ENCODE measurements at regions not wholly inside any gene's neighbourhood (a gene's known extent, or its start where the extent isn't known, plus 50 kb on each side); places are given as distances from the start of the nearest gene placed in this dataset.

DNA sequence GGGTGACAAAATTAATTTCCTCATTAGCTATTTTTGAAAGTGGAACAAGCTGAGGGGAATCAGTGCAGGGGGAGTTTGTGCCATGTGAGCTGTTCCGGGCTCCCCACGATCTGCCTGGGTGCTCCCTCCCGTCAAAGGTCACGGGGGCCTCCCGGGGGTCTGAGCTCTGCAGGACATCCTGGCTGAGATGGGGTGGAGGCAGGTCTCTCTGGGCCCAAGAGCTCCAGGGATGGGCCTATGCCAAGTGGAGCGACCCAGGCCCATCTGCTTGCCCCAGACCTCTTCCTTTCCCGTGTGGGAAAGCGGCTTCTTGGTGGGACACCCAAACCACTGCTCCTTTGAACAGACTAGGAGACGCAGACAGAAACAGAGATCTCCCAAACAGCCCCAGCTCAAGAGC is 143.3 kb upstream of the ID2 start:
- Histone ChIP-seq H3K36me3 (ENCODE audit: insufficient read depth, low read length) (no peaks in the 10 kb centered on the region), H3K9me3 (ENCODE audit: low read length) (no peaks in the 10 kb centered on the region), H4K20me1 (ENCODE audit: insufficient read depth) (no peaks in the 10 kb centered on the region), H2AFZ (ENCODE audit: low read depth, low read length) (no peak overlapping the region), H3K27ac (ENCODE audit: low read length) (no peak overlapping the region), H3K9me2 (ENCODE audit: insufficient read depth, low read length) (no peaks in the 10 kb centered on the region), H3K4me3 (ENCODE audit: low read length) (no peak overlapping the region), H3K9ac (ENCODE audit: low read length) (no peak overlapping the region), H3K79me2 (replicated peaks; ENCODE audit: insufficient read depth, low read length) (no peaks in the 10 kb centered on the region), H3F3A (ENCODE audit: insufficient read depth, low read length, poor library complexity, severe bottlenecking) (no peaks in the 10 kb centered on the region), H3K4me2 (ENCODE audit: low read length) (no peak overlapping the region), H3K27me3 (ENCODE audit: insufficient read depth, low read depth, low read length) (no peaks in the 10 kb centered on the region)
- TF ChIP-seq EP300 (conservative IDR thresholded peaks at IDR 0.05; ENCODE audit: poor library complexity, severe bottlenecking) = no peak
- TF ChIP-seq RAD21 (conservative IDR thresholded peaks at IDR 0.05) = no peak
- TF ChIP-seq TAF1 (IDR thresholded peaks at IDR 0.05; ENCODE audit: low read depth) = no peak
- no peak for TF ChIP-seq POLR2AphosphoS5 (IDR thresholded peaks at IDR 0.05)
- TF ChIP-seq, protein P1, sequence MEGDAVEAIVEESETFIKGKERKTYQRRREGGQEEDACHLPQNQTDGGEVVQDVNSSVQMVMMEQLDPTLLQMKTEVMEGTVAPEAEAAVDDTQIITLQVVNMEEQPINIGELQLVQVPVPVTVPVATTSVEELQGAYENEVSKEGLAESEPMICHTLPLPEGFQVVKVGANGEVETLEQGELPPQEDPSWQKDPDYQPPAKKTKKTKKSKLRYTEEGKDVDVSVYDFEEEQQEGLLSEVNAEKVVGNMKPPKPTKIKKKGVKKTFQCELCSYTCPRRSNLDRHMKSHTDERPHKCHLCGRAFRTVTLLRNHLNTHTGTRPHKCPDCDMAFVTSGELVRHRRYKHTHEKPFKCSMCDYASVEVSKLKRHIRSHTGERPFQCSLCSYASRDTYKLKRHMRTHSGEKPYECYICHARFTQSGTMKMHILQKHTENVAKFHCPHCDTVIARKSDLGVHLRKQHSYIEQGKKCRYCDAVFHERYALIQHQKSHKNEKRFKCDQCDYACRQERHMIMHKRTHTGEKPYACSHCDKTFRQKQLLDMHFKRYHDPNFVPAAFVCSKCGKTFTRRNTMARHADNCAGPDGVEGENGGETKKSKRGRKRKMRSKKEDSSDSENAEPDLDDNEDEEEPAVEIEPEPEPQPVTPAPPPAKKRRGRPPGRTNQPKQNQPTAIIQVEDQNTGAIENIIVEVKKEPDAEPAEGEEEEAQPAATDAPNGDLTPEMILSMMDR (IDR thresholded peaks at IDR 0.05; ENCODE audit: poor library complexity, severe bottlenecking) = no peak
- no peak for TF ChIP-seq EZH2 (IDR thresholded peaks at IDR 0.05; ENCODE audit: borderline replicate concordance, insufficient read depth, low read length, poor library complexity, severe bottlenecking)
- TF ChIP-seq, protein P2, sequence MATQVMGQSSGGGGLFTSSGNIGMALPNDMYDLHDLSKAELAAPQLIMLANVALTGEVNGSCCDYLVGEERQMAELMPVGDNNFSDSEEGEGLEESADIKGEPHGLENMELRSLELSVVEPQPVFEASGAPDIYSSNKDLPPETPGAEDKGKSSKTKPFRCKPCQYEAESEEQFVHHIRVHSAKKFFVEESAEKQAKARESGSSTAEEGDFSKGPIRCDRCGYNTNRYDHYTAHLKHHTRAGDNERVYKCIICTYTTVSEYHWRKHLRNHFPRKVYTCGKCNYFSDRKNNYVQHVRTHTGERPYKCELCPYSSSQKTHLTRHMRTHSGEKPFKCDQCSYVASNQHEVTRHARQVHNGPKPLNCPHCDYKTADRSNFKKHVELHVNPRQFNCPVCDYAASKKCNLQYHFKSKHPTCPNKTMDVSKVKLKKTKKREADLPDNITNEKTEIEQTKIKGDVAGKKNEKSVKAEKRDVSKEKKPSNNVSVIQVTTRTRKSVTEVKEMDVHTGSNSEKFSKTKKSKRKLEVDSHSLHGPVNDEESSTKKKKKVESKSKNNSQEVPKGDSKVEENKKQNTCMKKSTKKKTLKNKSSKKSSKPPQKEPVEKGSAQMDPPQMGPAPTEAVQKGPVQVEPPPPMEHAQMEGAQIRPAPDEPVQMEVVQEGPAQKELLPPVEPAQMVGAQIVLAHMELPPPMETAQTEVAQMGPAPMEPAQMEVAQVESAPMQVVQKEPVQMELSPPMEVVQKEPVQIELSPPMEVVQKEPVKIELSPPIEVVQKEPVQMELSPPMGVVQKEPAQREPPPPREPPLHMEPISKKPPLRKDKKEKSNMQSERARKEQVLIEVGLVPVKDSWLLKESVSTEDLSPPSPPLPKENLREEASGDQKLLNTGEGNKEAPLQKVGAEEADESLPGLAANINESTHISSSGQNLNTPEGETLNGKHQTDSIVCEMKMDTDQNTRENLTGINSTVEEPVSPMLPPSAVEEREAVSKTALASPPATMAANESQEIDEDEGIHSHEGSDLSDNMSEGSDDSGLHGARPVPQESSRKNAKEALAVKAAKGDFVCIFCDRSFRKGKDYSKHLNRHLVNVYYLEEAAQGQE (IDR thresholded peaks at IDR 0.05; ENCODE audit: borderline replicate concordance) = no peak
- no peak for TF ChIP-seq MXI1 (conservative IDR thresholded peaks at IDR 0.05; ENCODE audit: poor library complexity, severe bottlenecking)
- no peak for TF ChIP-seq SMC3 (conservative IDR thresholded peaks at IDR 0.05; ENCODE audit: poor library complexity)

DNA sequence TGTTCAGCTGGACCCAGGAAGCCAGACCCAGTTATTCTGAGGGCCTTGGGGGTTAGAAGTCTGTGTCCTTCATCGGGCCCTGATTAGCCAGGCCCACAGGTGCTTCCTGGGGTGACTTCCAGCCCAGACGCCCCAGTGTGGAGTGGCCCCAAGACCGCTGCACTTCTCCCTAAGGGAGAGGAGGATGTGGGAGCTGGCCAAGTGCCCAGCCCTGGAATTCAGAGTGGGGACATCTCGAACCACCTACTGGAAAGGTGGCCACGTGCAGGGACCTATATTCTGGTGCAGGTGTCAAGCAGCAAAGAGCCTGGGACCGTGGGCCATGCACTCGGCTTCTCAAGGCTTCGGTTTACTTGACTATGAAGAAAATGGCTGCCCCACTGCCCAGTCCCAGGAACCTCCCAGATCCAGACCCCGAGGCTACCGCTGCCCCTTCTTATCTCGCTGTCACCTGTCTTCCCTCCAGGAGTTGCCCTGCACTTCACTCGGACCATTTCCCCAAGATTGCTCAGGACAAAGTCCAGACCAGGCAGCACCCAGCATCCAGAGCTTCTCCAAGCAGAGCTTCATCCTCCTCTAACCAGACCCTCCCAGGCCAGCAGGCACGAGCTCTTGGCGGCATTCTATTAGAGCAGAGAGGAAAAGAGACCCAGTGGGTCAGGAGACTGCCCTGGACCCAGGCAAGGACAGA is 142.8 kb upstream of the ID2 start:
- no peak for TF ChIP-seq MXI1 (conservative IDR thresholded peaks at IDR 0.05; ENCODE audit: poor library complexity, severe bottlenecking)
- TF ChIP-seq RAD21 (conservative IDR thresholded peaks at IDR 0.05) = no peak
- TF ChIP-seq, protein P2 (IDR thresholded peaks at IDR 0.05; ENCODE audit: borderline replicate concordance) = no peak
- no peak for TF ChIP-seq EP300 (conservative IDR thresholded peaks at IDR 0.05; ENCODE audit: poor library complexity, severe bottlenecking)
- TF ChIP-seq TAF1 (IDR thresholded peaks at IDR 0.05; ENCODE audit: low read depth) = no peak
- TF ChIP-seq EZH2 (IDR thresholded peaks at IDR 0.05; ENCODE audit: borderline replicate concordance, insufficient read depth, low read length, poor library complexity, severe bottlenecking) = no peak
- no peak for TF ChIP-seq SMC3 (conservative IDR thresholded peaks at IDR 0.05; ENCODE audit: poor library complexity)
- no peaks in the 10 kb centered on the region for H3K79me2 ChIP-seq (replicated peaks; ENCODE audit: insufficient read depth, low read length)
- H3F3A ChIP-seq (ENCODE audit: insufficient read depth, low read length, poor library complexity, severe bottlenecking) = no peaks in the 10 kb centered on the region
- H3K4me2 ChIP-seq (ENCODE audit: low read length) = no peak overlapping the region
- no peaks in the 10 kb centered on the region for H3K9me3 ChIP-seq (ENCODE audit: low read length)
- H3K36me3 ChIP-seq (ENCODE audit: insufficient read depth, low read length) = no peaks in the 10 kb centered on the region
- H2AFZ ChIP-seq (ENCODE audit: low read depth, low read length) = no peak overlapping the region
- H4K20me1 ChIP-seq (ENCODE audit: insufficient read depth) = no peaks in the 10 kb centered on the region
- H3K27me3 ChIP-seq (ENCODE audit: insufficient read depth, low read depth, low read length) = no peaks in the 10 kb centered on the region
- no peaks in the 10 kb centered on the region for H3K9me2 ChIP-seq (ENCODE audit: insufficient read depth, low read length)
- H3K27ac ChIP-seq (ENCODE audit: low read length) = no peak overlapping the region
- H3K4me3 ChIP-seq (ENCODE audit: low read length) = no peak overlapping the region
- no peak overlapping the region for H3K9ac ChIP-seq (ENCODE audit: low read length)

Measured in neural cell (in vitro differentiated cells).